ENCODE measurements at regions not wholly inside any gene's neighbourhood (a gene's known extent, or its start where the extent isn't known, plus 50 kb on each side); places are given as distances from the start of the nearest gene placed in this dataset.

GRCh38 chr13:50192272-50192813 lies 177.1 kb downstream of the KCNRG start:
- H3K36me3 Mint-ChIP-seq = no peaks in the 10 kb centered on the region
- DNase-seq (ENCODE audit: low spot score in 2 of 2) (no peak), ATAC-seq (no peak)
- H3K27ac Mint-ChIP-seq = no peak overlapping the region
- no peaks in the 10 kb centered on the region for H3K9me3 Mint-ChIP-seq

DNA sequence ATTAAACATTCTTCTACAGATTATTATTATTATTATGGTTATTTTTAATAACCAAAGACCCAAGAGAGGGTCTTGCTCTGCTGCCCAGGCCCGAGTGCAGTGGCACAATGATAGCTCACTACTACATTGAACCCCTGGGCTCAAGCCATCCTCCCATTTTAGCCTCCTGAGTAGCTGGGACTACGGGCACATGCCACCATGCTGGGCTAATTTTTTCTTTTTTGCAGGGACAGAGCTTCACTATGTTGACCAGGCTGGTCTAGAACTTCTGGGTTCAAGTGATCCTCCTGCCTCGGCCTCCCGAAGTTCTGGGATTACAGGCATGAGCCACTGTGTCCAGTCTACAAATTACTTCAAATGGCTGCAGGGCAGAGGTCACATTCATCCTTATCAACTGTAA lies 179.8 kb downstream of the KCNRG start:
- Mint-ChIP-seq H3K27ac (no peak overlapping the region), H3K36me3 (no peaks in the 10 kb centered on the region), H3K9me3 (no peaks in the 10 kb centered on the region)
- DNase-seq (ENCODE audit: low spot score in 2 of 2) = no peak
- ATAC-seq = no peak

GRCh38 chr13:50196118-50196517 lies 180.9 kb downstream of the KCNRG start:
- H3K9me3 Mint-ChIP-seq = no peaks in the 10 kb centered on the region
- no peak overlapping the region for H3K27ac Mint-ChIP-seq
- H3K36me3 Mint-ChIP-seq = no peaks in the 10 kb centered on the region
- ATAC-seq (no peak), DNase-seq (ENCODE audit: low spot score in 2 of 2) (no peak)

DNA sequence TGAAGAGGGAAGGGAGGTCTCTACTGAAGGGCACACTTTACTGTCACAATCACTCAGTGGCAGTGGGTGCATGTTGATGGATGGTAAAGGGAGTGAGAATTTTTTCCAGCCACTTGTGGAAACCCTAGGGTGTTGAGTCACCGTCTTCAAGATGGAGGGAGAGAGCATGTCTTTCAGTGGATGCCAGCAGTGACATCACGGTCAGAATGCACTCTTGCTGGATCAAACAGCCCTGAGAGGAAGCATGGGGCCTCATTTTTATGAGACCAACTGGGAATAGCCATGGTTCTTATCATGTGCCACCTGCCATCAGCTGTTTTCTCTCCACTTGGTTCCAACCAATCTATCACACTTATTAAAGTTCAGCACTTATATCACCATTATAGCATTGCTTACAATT lies 182.5 kb downstream of the KCNRG start:
- no peak for ATAC-seq
- no peak overlapping the region for H3K27ac Mint-ChIP-seq
- no peaks in the 10 kb centered on the region for H3K9me3 Mint-ChIP-seq
- H3K36me3 Mint-ChIP-seq = no peaks in the 10 kb centered on the region
- DNase-seq (ENCODE audit: low spot score in 2 of 2) = no peak

DNA sequence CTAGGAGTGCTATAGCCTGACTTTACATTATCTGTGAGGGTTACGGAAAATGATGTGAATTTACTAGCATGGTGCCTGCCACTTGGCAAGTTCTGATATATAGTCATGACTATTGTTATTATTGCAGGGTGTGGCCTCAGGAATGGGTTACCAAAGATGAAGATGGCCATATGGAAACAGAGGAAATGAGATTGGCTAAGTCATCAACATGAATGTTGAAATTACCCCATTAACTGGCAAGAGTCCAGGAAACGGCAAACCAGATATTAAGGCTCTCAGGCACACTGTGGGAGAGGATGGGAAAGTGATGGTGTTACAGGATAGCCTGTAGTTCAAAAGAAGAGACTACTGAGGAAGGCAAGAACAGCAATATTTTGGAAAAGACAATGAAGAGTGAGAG lies 183.3 kb downstream of the KCNRG start:
- Mint-ChIP-seq H3K9me3 (no peaks in the 10 kb centered on the region), H3K27ac (no peak overlapping the region), H3K36me3 (no peaks in the 10 kb centered on the region)
- DNase-seq (ENCODE audit: low spot score in 2 of 2) = no peak
- no peak for ATAC-seq

DNA sequence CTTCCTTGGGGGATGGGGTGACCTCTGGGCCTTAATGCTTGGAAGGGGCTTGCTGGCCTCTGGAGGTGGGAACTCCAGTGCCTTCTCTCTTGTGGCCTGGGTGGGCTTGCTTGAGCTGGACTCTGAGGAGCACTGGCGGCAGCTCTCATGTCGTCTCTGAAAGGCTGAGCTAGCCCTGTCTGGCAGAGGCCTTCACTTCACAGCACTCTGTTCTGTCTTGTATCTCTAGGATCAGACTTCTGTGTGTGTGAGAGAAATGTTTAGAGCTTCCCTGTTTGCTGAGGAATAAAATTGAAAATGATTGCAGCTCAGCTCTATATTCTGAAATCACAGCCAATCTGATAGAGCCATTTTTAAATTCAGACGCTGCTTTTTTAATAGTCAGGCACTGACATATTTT lies 185.3 kb downstream of the KCNRG start:
- H3K27ac Mint-ChIP-seq = no peak overlapping the region
- DNase-seq (ENCODE audit: low spot score in 2 of 2) (no peak), ATAC-seq (no peak)
- no peaks in the 10 kb centered on the region for H3K9me3 Mint-ChIP-seq
- no peaks in the 10 kb centered on the region for H3K36me3 Mint-ChIP-seq

GRCh38 chr13:50200988-50201387 lies 185.7 kb downstream of the KCNRG start:
- Mint-ChIP-seq H3K27ac (no peak overlapping the region), H3K36me3 (no peaks in the 10 kb centered on the region), H3K9me3 (no peaks in the 10 kb centered on the region)
- ATAC-seq (no peak), DNase-seq (ENCODE audit: low spot score in 2 of 2) (no peak)

DNA sequence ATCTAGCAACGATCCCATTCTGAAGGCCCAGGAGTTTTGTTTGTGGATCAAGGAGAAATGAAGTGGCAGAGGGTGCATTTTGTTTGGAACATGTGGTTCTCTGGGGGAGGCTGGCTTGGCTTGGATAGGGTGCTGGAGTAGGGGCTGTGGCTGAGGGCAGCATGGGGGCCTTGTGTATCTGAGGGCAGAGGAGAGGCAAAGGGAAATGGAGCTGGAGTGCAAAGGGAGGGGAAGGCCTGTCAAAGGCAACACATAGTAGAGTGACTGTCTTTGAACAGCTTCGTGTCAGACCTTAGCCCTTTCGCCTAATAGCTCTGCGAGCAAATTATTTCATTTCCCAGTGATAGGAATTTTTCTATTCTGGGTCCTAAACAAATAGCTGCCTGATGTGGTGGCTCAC lies 187.2 kb downstream of the KCNRG start:
- DNase-seq (ENCODE audit: low spot score in 2 of 2) (no peak), ATAC-seq (no peak)
- Mint-ChIP-seq H3K27ac (no peak overlapping the region), H3K9me3 (no peaks in the 10 kb centered on the region), H3K36me3 (no peaks in the 10 kb centered on the region)

DNA sequence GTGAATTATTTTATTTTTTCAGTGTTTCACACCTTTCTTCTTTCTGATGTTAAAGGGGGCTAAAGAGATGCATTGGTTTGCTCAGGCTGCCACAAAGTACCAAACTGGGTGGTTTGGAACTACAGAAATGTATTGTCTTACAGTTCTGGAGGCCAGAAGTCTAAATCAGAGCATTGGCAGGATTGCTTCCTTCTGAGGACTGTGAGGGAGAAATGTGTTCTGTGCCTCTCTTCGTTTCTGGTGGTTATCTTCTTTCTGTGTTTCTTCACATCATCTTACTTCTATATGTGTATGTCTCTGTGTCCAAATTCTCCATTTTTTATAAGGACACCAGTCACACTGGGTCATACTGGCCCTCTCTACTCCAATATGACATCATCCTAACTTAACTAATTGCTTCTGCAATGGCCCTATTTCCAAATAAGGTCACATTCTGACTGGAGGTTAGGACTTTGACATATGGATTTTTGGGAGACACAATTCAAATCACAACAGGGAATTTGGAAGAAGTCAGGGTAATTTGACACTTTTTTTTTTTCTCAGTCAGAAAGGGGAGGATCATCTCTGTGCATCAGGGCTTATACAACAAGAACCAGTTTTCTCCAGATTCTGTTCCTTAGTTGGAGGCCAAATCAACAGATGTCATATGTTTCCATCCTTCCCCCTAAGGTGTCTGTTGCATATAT lies 188.2 kb downstream of the KCNRG start:
- no peak overlapping the region for H3K27ac Mint-ChIP-seq
- no peaks in the 10 kb centered on the region for H3K9me3 Mint-ChIP-seq
- H3K36me3 Mint-ChIP-seq = no peaks in the 10 kb centered on the region
- no peak for DNase-seq (ENCODE audit: low spot score in 2 of 2)
- ATAC-seq = no peak

DNA sequence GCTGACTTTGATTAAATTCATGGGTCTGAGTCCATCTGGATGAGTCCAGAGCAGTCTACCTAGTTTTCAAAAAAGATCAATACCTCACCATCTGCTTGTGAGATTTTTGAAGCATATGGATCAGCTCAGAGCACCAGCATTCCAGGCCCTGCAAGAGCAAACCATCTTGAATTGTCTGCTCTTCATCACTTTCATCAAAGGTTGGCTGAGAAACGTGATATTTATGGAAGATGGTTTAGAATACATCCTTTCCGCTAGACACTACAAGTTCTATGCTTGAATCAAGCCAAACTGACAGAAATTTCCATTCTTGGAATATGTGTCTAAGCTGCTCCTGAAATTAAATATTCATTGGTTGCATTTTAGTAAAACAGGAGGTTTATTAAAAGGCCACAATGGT lies 190.3 kb downstream of the KCNRG start:
- ATAC-seq (no peak), DNase-seq (ENCODE audit: low spot score in 2 of 2) (no peak)
- no peaks in the 10 kb centered on the region for H3K36me3 Mint-ChIP-seq
- no peaks in the 10 kb centered on the region for H3K9me3 Mint-ChIP-seq
- H3K27ac Mint-ChIP-seq = no peak overlapping the region

GRCh38 chr13:50208826-50209335 lies 193.6 kb downstream of the KCNRG start:
- ATAC-seq = peak; percentile 30 to 34

GRCh38 chr13:50209631-50210030 lies 194.4 kb downstream of the KCNRG start:
- no peak for DNase-seq (ENCODE audit: low spot score in 2 of 2)
- Mint-ChIP-seq H3K36me3 (peaks cover 9 to 19% of the 10 kb centered on the region in 2 donors), H3K9me3 (peaks cover 9 to 22% of the 10 kb centered on the region in 2 donors), H3K27ac (no peak overlapping the region)
- no peak for ATAC-seq

More at GRCh38 chr13:50208826-50209335, 193.6 kb downstream of the KCNRG start:
- no peak for DNase-seq (ENCODE audit: low spot score in 2 of 2)
- Mint-ChIP-seq H3K9me3 (peaks cover 9 to 14% of the 10 kb centered on the region in 2 donors), H3K36me3 (peaks cover 9 to 19% of the 10 kb centered on the region in 2 donors), H3K27ac (no peak overlapping the region)

DNA sequence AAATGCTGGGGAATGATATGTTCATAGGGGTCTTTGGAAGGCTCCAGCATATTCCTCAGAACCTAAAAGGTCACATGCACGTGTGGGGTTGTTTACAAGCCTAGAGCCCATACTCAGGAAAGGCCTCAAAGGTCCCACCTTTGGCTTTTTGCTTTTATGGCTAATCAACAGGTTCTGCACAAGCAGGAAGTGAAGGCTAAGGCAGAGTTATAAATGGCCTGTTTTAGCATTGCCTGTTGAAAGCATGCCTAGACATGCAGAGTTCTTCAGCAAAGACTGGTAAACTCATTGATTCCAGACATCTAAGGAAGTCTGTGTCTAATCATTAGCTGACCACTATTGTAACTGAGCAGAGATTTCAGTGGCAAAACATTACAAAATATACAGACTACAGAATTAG lies 198.3 kb downstream of the KCNRG start:
- ATAC-seq (no peak), DNase-seq (ENCODE audit: low spot score in 2 of 2) (no peak)
- H3K36me3 Mint-ChIP-seq = peaks cover 17 to 28% of the 10 kb centered on the region in 2 donors
- H3K9me3 Mint-ChIP-seq = peaks cover 16 to 31% of the 10 kb centered on the region in 2 donors
- no peak overlapping the region for H3K27ac Mint-ChIP-seq

DNA sequence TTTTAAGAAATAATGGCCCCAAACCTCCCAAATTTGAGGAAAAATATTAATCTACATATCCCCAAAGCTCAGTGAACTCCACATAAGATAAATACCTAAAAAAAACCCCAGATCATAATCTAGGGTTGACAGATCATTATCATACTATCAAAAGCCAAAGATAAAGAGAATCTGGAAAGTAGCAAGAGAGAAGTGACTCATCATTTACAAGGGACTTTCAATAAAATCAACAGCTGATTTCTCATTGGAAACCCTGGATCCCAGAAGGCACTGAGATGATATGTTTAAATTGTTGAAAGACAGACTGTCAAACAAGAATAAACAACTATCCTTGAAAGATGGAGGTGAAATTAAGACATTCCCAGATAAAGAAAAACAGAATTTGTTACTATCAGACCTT lies 199.3 kb downstream of the KCNRG start:
- DNase-seq (ENCODE audit: low spot score in 2 of 2) (no peak), ATAC-seq (no peak)
- Mint-ChIP-seq H3K36me3 (peaks cover 17 to 28% of the 10 kb centered on the region in 2 donors), H3K27ac (no peak overlapping the region), H3K9me3 (peaks cover 16 to 31% of the 10 kb centered on the region in 2 donors)

- DNase-seq (ENCODE audit: low spot score in 2 of 2) (no peak), ATAC-seq (no peak)
- H3K27ac Mint-ChIP-seq = no peak overlapping the region
- peaks cover 16 to 31% of the 10 kb centered on the region in 2 donors for H3K9me3 Mint-ChIP-seq
- H3K36me3 Mint-ChIP-seq = peaks cover 17 to 28% of the 10 kb centered on the region in 2 donors
These were observed 200.2 kb downstream of the KCNRG start for GRCh38 chr13:50215399-50215798.

DNA sequence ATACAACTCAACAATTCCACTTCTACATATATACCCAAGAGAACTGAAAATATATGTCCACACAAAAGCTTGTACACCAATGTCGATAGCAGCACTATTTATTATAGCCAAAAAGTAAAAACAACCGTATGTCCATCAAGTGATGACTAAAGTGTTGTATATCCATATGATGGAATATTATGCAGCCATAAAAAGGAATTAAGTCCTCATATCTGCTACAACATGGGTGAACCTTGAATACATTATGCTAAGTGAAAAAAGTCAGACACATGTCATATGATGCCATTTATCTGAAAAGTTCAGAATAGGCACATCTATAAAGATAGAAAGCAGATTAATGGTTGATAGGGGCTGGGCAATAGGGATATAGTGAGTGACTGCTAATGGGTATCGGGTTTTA lies 204.5 kb downstream of the KCNRG start:
- Mint-ChIP-seq H3K27ac (peak overlapping the region in 1 of 2 donors; percentile 52), H3K9me3 (peaks cover 6 to 9% of the 10 kb centered on the region in 2 donors), H3K36me3 (peaks cover 8 to 9% of the 10 kb centered on the region in 2 donors)
- DNase-seq (ENCODE audit: low spot score in 2 of 2) = no peak
- no peak for ATAC-seq

- no peak for ATAC-seq
- no peak for DNase-seq (ENCODE audit: low spot score in 2 of 2)
These were observed 205.7 kb downstream of the KCNRG start for GRCh38 chr13:50220938-50221337.

More at GRCh38 chr13:50220938-50221337, 205.7 kb downstream of the KCNRG start:
- Mint-ChIP-seq H3K36me3 (peaks cover 4 to 9% of the 10 kb centered on the region in 2 donors), H3K9me3 (peaks cover 6 to 9% of the 10 kb centered on the region in 2 donors), H3K27ac (no peak overlapping the region)
